Stimulated activated effector memory CD8-positive, alpha-beta T cell treated with anti-CD3 and anti-CD28 coated beads, Interleukin-12 subunit alpha, Interleukin-12 subunit beta, amount 100 ng/mL, for 72 hours (primary cell): ENCODE measurements at regions not wholly inside any gene's neighbourhood (a gene's known extent, or its start where the extent isn't known, plus 50 kb on each side); places are given as distances from the start of the nearest gene placed in this dataset.

Experiments used
- ATAC-seq: fragments of 150-1000 bp; cut with Tn5 transposase; 2 replicates; pipeline ENCODE4 v1.10.0; 2021
- DNase-seq, 2 donors: peaks; one replicate each; pipeline ENCODE4 v3.0.0; 2021 to 2022; ENCODE audit warnings: low spot score in 2 of 2
- H3K27ac Mint-ChIP-seq: one replicate; pipeline ENCODE4 v1.8.0; 2022; ENCODE audit warnings: mild to moderate bottlenecking, mixed read lengths
- H3K36me3 Mint-ChIP-seq: one replicate; pipeline ENCODE4 v1.8.0; 2022; ENCODE audit warnings: mild to moderate bottlenecking, mixed read lengths
- H3K4me1 Mint-ChIP-seq: one replicate; pipeline ENCODE4 v1.8.0; 2022; ENCODE audit warnings: mixed read lengths
- H3K4me3 Mint-ChIP-seq: one replicate; pipeline ENCODE4 v1.8.0; 2022; ENCODE audit warnings: mild to moderate bottlenecking, mixed read lengths
- H3K9me3 Mint-ChIP-seq: one replicate; pipeline ENCODE4 v1.8.0; 2022; ENCODE audit warnings: mixed read lengths

DNA sequence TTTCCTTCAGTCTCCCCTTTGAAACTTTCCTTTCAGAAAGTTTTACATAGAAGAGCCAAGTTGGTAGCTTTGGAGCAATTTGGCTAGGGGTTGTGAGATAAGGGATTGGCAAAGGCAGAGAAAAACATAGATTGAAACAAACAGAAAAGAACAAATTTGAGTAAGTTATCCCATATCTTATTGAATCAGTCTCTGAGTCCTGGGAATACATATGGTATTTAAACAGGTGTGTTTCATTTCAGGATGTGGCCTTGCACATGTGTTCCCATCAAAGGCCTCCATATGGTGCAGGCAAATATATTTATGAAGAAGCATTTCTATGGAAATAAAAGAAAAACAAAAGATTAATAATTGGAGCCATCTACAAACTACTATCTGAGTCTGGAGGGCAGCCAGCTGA lies 227.9 kb upstream of the ZFP42 start:
- Mint-ChIP-seq H3K4me1 (no peaks in the 10 kb centered on the region), H3K27ac (no peak overlapping the region), H3K4me3 (no peak overlapping the region), H3K36me3 (no peaks in the 10 kb centered on the region), H3K9me3 (peaks cover 16% of the 10 kb centered on the region)
- ATAC-seq (no peak), DNase-seq (no peak)

GRCh38 chr4:187770345-187770744 lies 225.2 kb upstream of the ZFP42 start:
- H3K36me3 Mint-ChIP-seq: no peaks in the 10 kb centered on the region
- ATAC-seq (no peak), DNase-seq (no peak)
- H3K4me3 Mint-ChIP-seq: no peak overlapping the region
- no peaks in the 10 kb centered on the region for H3K4me1 Mint-ChIP-seq
- no peak overlapping the region for H3K27ac Mint-ChIP-seq
- peaks cover 13% of the 10 kb centered on the region for H3K9me3 Mint-ChIP-seq

DNA sequence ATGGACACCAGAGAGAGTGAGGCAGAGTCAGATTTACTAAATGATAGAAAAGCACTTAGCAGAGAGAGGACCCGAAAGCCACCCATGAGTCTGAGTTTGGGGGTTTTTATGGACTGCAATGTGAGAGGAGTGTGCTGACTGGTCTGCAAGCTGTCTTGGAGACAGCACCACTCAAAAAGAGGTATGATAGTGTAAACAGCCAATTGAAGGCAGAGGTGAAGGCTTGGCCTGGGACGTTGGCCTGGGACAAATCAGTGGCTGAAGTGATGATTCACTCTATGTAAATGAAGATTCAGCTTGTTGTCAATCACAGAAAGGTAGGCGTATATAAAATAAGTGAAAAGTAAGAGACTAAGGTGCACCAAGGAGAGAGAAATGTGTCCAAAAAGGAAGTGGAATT lies 217.6 kb upstream of the ZFP42 start:
- Mint-ChIP-seq H3K27ac (no peak overlapping the region), H3K4me3 (no peak overlapping the region), H3K4me1 (no peaks in the 10 kb centered on the region), H3K36me3 (no peaks in the 10 kb centered on the region), H3K9me3 (peaks cover 17% of the 10 kb centered on the region)
- DNase-seq (no peak), ATAC-seq (no peak)

GRCh38 chr4:187780070-187780469 lies 215.5 kb upstream of the ZFP42 start:
- H3K9me3 Mint-ChIP-seq: peaks cover 15% of the 10 kb centered on the region
- no peaks in the 10 kb centered on the region for H3K36me3 Mint-ChIP-seq
- no peak for ATAC-seq
- H3K4me1 Mint-ChIP-seq: no peaks in the 10 kb centered on the region
- DNase-seq: no peak
- no peak overlapping the region for H3K4me3 Mint-ChIP-seq
- H3K27ac Mint-ChIP-seq: no peak overlapping the region

GRCh38 chr4:187782286-187782824 lies 213.2 kb upstream of the ZFP42 start:
- ATAC-seq (no peak), DNase-seq (no peak)
- peaks cover 13% of the 10 kb centered on the region for H3K9me3 Mint-ChIP-seq
- H3K4me3 Mint-ChIP-seq: no peak overlapping the region
- H3K27ac Mint-ChIP-seq: no peak overlapping the region
- H3K4me1 Mint-ChIP-seq: no peaks in the 10 kb centered on the region
- H3K36me3 Mint-ChIP-seq: no peaks in the 10 kb centered on the region

DNA sequence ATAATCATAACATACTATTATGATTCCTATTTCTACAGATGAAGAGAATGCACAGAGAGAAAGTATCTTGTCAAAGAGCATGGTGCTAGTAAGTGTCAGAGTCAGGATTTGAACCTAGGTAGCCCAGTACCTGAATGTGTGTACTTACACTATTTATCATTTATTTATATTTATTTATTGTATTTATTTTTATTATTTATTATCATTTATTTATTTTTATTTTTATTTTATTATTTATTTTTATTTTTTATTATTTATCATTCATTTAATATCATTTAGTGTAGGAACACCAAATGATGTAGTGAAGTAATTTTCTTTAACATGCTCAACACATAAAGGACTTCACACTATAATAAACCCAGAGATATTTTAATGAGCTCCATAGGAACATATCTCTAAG lies 209.4 kb upstream of the ZFP42 start:
- H3K27ac Mint-ChIP-seq: no peak overlapping the region
- no peaks in the 10 kb centered on the region for H3K36me3 Mint-ChIP-seq
- no peak for ATAC-seq
- no peak overlapping the region for H3K4me3 Mint-ChIP-seq
- no peaks in the 10 kb centered on the region for H3K4me1 Mint-ChIP-seq
- DNase-seq: no peak
- peaks cover 6% of the 10 kb centered on the region for H3K9me3 Mint-ChIP-seq

GRCh38 chr4:187789078-187789477 lies 206.5 kb upstream of the ZFP42 start:
- H3K4me1 Mint-ChIP-seq: no peaks in the 10 kb centered on the region
- H3K9me3 Mint-ChIP-seq: peaks cover 2% of the 10 kb centered on the region
- H3K36me3 Mint-ChIP-seq: no peaks in the 10 kb centered on the region
- H3K4me3 Mint-ChIP-seq: no peak overlapping the region
- ATAC-seq: no peak
- DNase-seq: no peak
- H3K27ac Mint-ChIP-seq: no peak overlapping the region

DNA sequence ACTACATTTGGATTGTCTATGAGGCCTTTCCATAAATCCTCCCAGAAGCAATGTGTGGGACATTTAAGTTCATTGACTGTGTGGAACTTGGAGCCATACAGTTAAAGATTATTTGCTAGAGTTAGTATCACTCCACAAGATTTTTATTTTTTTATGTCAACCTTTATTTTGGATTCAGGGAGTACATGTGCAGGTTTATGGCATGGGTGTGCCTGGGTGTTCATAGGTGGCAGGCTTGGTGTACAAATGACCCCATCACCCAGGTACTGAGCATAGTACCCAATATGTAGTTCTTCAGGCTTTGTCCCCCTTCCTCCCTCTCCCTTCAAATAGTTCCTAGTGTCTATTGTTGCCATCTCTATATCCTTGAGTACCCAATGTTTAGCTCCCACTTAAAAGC lies 199.8 kb upstream of the ZFP42 start:
- H3K4me1 Mint-ChIP-seq: no peaks in the 10 kb centered on the region
- H3K27ac Mint-ChIP-seq: no peak overlapping the region
- DNase-seq: no peak
- H3K36me3 Mint-ChIP-seq: no peaks in the 10 kb centered on the region
- H3K4me3 Mint-ChIP-seq: no peak overlapping the region
- no peak for ATAC-seq
- peaks cover 11% of the 10 kb centered on the region for H3K9me3 Mint-ChIP-seq

DNA sequence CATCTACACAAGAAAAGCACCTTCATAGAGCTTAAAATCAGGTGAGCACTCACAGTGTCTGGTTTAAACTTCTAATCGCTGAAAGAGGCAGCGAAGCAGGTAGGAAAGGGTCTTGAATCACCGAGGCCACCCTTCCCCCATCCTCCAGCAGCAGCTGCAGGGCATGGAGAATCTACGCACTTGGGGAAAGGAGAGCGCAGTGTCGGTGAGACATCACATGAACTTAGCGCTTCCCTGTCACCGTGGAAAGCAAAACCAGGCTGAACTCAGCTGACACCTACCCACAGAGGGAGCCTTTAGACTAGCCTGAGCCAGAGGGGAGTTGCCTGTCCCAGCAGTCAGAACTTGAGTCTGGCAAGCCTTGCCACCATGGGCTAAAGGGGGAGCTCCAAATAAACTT lies 197.2 kb upstream of the ZFP42 start:
- H3K4me3 Mint-ChIP-seq: no peak overlapping the region
- no peak overlapping the region for H3K27ac Mint-ChIP-seq
- ATAC-seq (no peak), DNase-seq (no peak)
- no peaks in the 10 kb centered on the region for H3K4me1 Mint-ChIP-seq
- H3K36me3 Mint-ChIP-seq: no peaks in the 10 kb centered on the region
- peaks cover 19% of the 10 kb centered on the region for H3K9me3 Mint-ChIP-seq

DNA sequence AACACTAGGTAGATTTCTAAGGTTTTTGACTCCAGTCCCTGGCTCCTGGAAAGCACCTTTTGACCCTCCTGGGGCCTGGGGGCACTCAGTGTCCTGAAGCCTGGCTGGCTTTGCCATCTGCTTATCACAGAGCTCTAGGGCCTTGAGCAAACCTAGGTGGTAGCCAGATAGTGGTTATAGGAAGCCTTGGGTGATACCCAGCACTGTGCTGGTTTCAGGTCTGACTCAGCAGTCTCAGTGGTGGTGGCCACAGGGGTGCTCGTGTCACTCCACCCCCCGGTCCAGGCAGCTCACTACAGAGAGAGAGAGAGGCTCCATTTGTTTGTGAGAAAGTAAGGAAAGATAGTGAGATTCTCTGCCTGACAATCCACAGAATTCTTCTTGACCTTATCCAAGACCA lies 195.8 kb upstream of the ZFP42 start:
- Mint-ChIP-seq H3K9me3 (peaks cover 19% of the 10 kb centered on the region), H3K36me3 (no peaks in the 10 kb centered on the region)
- ATAC-seq: peak; percentile 21

GRCh38 chr4:187811591-187811990 lies 184.0 kb upstream of the ZFP42 start:
- Mint-ChIP-seq H3K4me1 (no peaks in the 10 kb centered on the region), H3K9me3 (peaks cover 18% of the 10 kb centered on the region), H3K27ac (no peak overlapping the region), H3K4me3 (no peak overlapping the region), H3K36me3 (no peaks in the 10 kb centered on the region)
- ATAC-seq (no peak), DNase-seq (no peak)

More for the DNA sequence above, 195.8 kb upstream of the ZFP42 start:
- no peak overlapping the region for H3K4me3 Mint-ChIP-seq
- DNase-seq: no peak
- H3K27ac Mint-ChIP-seq: no peak overlapping the region
- H3K4me1 Mint-ChIP-seq: no peaks in the 10 kb centered on the region

- H3K9me3 Mint-ChIP-seq: peaks cover 13% of the 10 kb centered on the region
- H3K36me3 Mint-ChIP-seq: no peaks in the 10 kb centered on the region
- H3K27ac Mint-ChIP-seq: no peak overlapping the region
- no peak overlapping the region for H3K4me3 Mint-ChIP-seq
- ATAC-seq (no peak), DNase-seq (no peak)
- H3K4me1 Mint-ChIP-seq: no peaks in the 10 kb centered on the region
Measured at GRCh38 chr4:187814737-187815465, 180.7 kb upstream of the ZFP42 start.

GRCh38 chr4:187826725-187827124 lies 168.8 kb upstream of the ZFP42 start:
- no peaks in the 10 kb centered on the region for H3K36me3 Mint-ChIP-seq
- no peaks in the 10 kb centered on the region for H3K4me1 Mint-ChIP-seq
- no peak overlapping the region for H3K4me3 Mint-ChIP-seq
- H3K9me3 Mint-ChIP-seq: peaks cover 24% of the 10 kb centered on the region
- no peak overlapping the region for H3K27ac Mint-ChIP-seq
- ATAC-seq (no peak), DNase-seq (no peak)

DNA sequence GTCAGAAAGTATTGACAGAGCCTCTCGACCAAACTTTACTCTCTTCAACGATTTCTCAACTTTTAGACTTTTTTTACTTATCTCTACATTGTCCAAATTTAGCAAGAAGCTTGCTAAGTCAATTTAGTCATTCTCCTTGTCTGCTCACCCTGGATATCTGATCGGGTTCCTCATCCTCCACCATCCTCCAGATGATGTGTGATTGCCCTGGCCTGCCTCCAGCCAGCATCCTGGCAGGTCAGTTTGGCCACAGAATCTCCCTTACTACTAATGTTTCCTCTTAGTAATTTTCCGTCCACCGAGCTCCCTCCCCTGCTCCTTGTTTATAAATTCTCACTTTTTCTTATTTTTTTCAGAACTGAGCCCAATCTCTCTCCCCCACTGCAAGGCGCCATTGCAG lies 167.9 kb upstream of the ZFP42 start:
- Mint-ChIP-seq H3K27ac (no peak overlapping the region), H3K4me3 (no peak overlapping the region), H3K9me3 (peaks cover 26% of the 10 kb centered on the region), H3K4me1 (no peaks in the 10 kb centered on the region), H3K36me3 (no peaks in the 10 kb centered on the region)
- ATAC-seq (no peak), DNase-seq (no peak)

- no peak for DNase-seq
- Mint-ChIP-seq H3K4me3 (no peak overlapping the region), H3K9me3 (peaks cover 16% of the 10 kb centered on the region), H3K4me1 (no peaks in the 10 kb centered on the region), H3K27ac (no peak overlapping the region), H3K36me3 (no peaks in the 10 kb centered on the region)
- no peak for ATAC-seq
Measured at GRCh38 chr4:187839765-187840164, 155.8 kb upstream of the ZFP42 start.

- ATAC-seq (no peak), DNase-seq (no peak)
- no peak overlapping the region for H3K27ac Mint-ChIP-seq
- no peaks in the 10 kb centered on the region for H3K4me1 Mint-ChIP-seq
- H3K36me3 Mint-ChIP-seq: no peaks in the 10 kb centered on the region
- no peak overlapping the region for H3K4me3 Mint-ChIP-seq
- peaks cover 14% of the 10 kb centered on the region for H3K9me3 Mint-ChIP-seq
Measured at GRCh38 chr4:187840814-187841213, 154.8 kb upstream of the ZFP42 start.
